ENCODE measurements at regions not wholly inside any gene's neighbourhood (a gene's known extent, or its start where the extent isn't known, plus 50 kb on each side); places are given as distances from the start of the nearest gene placed in this dataset.

GRCh38 chr2:147642765-147643164 is 202.1 kb upstream of the ACVR2A start:
- WGBS, 2 donors (ENCODE audit: low coverage in 1 of 2) = 83 to 100% methylated on average over 2 to 3 of the region's 3 CpGs
- H3K4me1 ChIP-seq = no peaks in the 10 kb centered on the region
- no peak for ATAC-seq
- H3K27me3 ChIP-seq = no peaks in the 10 kb centered on the region
- TF ChIP-seq CTCF (IDR thresholded peaks at IDR 0.05) = no peak
- TF ChIP-seq POLR2A (IDR thresholded peaks at IDR 0.05) = no peak
- TF ChIP-seq POLR2AphosphoS5 (IDR thresholded peaks at IDR 0.05) = no peak
- TF ChIP-seq EP300 (IDR thresholded peaks at IDR 0.05) = no peak
- H3K4me3 ChIP-seq = no peak overlapping the region
- H3K9me3 ChIP-seq = no peaks in the 10 kb centered on the region
- no peak overlapping the region for H3K27ac ChIP-seq
- H3K36me3 ChIP-seq = no peaks in the 10 kb centered on the region

GRCh38 chr2:147641651-147642050 is 203.2 kb upstream of the ACVR2A start:
- H3K27ac ChIP-seq = no peak overlapping the region
- WGBS, 2 donors (ENCODE audit: low coverage in 1 of 2) = 88 to 90% methylated on average over 3 of the region's 3 CpGs

GRCh38 chr2:147639891-147640290 is 204.9 kb upstream of the ACVR2A start:
- TF ChIP-seq EP300 (IDR thresholded peaks at IDR 0.05) (no peak), POLR2AphosphoS5 (IDR thresholded peaks at IDR 0.05) (no peak), CTCF (IDR thresholded peaks at IDR 0.05) (no peak), POLR2A (IDR thresholded peaks at IDR 0.05) (no peak)
- Histone ChIP-seq H3K4me1 (peaks cover 0 to 8% (median 8%) of the 10 kb centered on the region in 3 donors), H3K9me3 (no peaks in the 10 kb centered on the region), H3K27ac (no peak overlapping the region), H3K27me3 (no peaks in the 10 kb centered on the region), H3K36me3 (no peaks in the 10 kb centered on the region), H3K4me3 (no peak overlapping the region)
- ATAC-seq = no peak
- 43 to 80% methylated on average over 1 to 2 of the region's 2 CpGs for WGBS, 2 donors (ENCODE audit: low coverage in 1 of 2)

More at GRCh38 chr2:147641651-147642050, 203.2 kb upstream of the ACVR2A start:
- no peaks in the 10 kb centered on the region for H3K4me1 ChIP-seq
- H3K27me3 ChIP-seq = no peaks in the 10 kb centered on the region
- no peaks in the 10 kb centered on the region for H3K9me3 ChIP-seq
- no peaks in the 10 kb centered on the region for H3K36me3 ChIP-seq
- no peak overlapping the region for H3K4me3 ChIP-seq
- no peak for TF ChIP-seq EP300 (IDR thresholded peaks at IDR 0.05)
- no peak for TF ChIP-seq POLR2A (IDR thresholded peaks at IDR 0.05)
- TF ChIP-seq POLR2AphosphoS5 (IDR thresholded peaks at IDR 0.05) = no peak
- TF ChIP-seq CTCF (IDR thresholded peaks at IDR 0.05) = no peak
- no peak for ATAC-seq

GRCh38 chr2:147639386-147639785 is 205.4 kb upstream of the ACVR2A start:
- Histone ChIP-seq H3K27me3 (no peaks in the 10 kb centered on the region), H3K27ac (no peak overlapping the region), H3K9me3 (no peaks in the 10 kb centered on the region), H3K36me3 (no peaks in the 10 kb centered on the region), H3K4me1 (peaks cover 0 to 8% (median 8%) of the 10 kb centered on the region in 3 donors), H3K4me3 (no peak overlapping the region)
- WGBS, 2 donors (ENCODE audit: low coverage in 1 of 2) = 70 to 100% methylated on average over 2 of the region's 2 CpGs
- ATAC-seq = no peak
- TF ChIP-seq CTCF (IDR thresholded peaks at IDR 0.05) = no peak
- TF ChIP-seq POLR2A (IDR thresholded peaks at IDR 0.05) = no peak
- no peak for TF ChIP-seq EP300 (IDR thresholded peaks at IDR 0.05)
- TF ChIP-seq POLR2AphosphoS5 (IDR thresholded peaks at IDR 0.05) = no peak

- WGBS, 2 donors (ENCODE audit: low coverage in 1 of 2) = 18 to 38% methylated on average over 3 of the region's 3 CpGs
- no peak for TF ChIP-seq POLR2A (IDR thresholded peaks at IDR 0.05)
- no peak for TF ChIP-seq POLR2AphosphoS5 (IDR thresholded peaks at IDR 0.05)
- no peak for TF ChIP-seq CTCF (IDR thresholded peaks at IDR 0.05)
- no peak for TF ChIP-seq EP300 (IDR thresholded peaks at IDR 0.05)
Observed at GRCh38 chr2:147636886-147637285, 207.9 kb upstream of the ACVR2A start.

More at GRCh38 chr2:147636886-147637285, 207.9 kb upstream of the ACVR2A start:
- Histone ChIP-seq H3K4me3 (no peak overlapping the region), H3K27me3 (no peaks in the 10 kb centered on the region), H3K27ac (no peak overlapping the region), H3K9me3 (no peaks in the 10 kb centered on the region), H3K4me1 (peaks cover 0 to 8% (median 8%) of the 10 kb centered on the region in 3 donors), H3K36me3 (no peaks in the 10 kb centered on the region)
- no peak for ATAC-seq
